HG03280 (cell line): ENCODE measurements at regions not wholly inside any gene's neighbourhood (a gene's known extent, or its start where the extent isn't known, plus 50 kb on each side); places are given as distances from the start of the nearest gene placed in this dataset.
"Not testable (repeated sequence)": the region's sequence is repeated elsewhere in the genome, so short reads cannot be mapped to it uniquely, and the experiment has no call there.

Experiments
- ATAC-seq: cut with Tn5 transposase; IDR thresholded peaks from one replicate; pipeline ENCODE4 v1.9.1; 2021; ENCODE audit warnings: mild to moderate bottlenecking, moderate library complexity; ENCODE audit not compliant: unreplicated experiment

DNA sequence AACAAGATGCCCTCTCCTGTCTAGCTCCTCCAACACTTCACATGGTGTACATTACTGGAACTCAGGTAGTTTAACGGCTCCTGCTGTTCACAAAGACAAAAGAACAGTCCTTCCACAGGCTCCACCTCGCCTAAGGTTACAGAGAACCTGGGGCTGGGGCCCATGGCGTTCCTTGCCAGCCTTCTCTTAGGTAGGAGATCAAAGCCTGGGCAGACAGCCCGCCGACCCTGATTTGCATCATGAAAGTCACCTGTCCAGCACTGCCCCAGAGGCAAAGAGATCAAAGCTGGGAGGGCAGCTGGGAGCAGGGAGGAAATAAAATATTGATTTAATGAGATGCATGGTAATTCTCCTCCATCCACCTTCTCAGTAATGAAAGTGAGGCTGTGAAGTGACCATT is 115.0 kb upstream of the SLIT3 start:
- ATAC-seq, result no peak

DNA sequence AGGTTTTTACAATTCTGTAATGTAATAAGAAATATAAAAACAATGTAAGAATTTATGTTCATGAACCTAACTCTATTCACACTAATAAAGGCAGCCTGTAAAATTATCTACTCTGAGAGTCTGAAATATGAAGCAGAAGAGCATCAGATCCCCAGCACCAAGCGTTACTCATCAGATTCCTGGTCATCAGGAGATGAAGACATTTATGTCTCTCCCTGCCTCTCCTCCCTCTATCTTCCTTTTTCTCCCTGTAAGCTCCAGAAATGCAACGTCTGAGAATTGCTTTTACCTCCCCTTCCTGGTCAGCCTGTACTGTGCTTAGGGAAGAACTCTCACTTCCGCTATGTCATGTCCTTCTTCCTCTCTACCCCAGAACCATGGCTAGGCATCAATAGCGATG is 114.4 kb upstream of the SLIT3 start:
- no peak for ATAC-seq

DNA sequence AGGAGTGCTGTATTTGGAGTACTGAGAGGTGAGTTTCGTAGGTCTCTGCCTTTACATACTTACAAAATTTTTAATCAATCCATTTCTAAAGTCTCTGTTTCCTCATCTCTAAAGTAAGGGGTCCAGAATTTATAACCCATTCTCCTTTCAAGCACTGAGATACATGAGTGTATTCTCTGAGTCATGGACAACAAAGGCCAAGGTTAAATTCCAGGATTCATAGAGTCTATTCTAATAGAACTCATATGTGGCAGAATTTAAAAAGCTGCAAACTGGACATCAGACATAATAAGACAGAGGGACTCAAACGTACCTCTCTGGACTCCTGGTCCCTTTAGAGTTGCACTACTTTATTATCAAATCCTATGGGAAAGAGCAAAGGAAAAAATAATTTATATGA is 112.5 kb upstream of the SLIT3 start:
- no peak for ATAC-seq

DNA sequence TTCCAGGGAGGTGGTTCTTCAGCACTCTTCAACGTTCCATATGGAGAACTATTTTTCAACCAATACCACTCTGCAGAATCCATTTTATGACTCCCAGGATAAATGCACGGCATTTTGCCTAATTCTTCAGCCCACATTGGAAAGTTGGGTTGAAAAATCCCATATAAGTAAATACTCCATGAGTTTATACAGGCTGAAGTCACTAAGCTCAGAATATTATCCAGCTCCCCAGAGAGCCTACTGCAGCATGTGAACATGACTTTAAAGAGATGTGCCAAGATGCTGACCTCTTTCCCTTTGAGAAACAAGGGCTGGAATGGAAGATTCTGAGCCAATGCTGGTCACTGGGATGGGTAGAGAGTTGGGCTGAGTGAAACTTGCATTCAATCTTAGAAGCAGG is 111.9 kb upstream of the SLIT3 start:
- no peak for ATAC-seq

DNA sequence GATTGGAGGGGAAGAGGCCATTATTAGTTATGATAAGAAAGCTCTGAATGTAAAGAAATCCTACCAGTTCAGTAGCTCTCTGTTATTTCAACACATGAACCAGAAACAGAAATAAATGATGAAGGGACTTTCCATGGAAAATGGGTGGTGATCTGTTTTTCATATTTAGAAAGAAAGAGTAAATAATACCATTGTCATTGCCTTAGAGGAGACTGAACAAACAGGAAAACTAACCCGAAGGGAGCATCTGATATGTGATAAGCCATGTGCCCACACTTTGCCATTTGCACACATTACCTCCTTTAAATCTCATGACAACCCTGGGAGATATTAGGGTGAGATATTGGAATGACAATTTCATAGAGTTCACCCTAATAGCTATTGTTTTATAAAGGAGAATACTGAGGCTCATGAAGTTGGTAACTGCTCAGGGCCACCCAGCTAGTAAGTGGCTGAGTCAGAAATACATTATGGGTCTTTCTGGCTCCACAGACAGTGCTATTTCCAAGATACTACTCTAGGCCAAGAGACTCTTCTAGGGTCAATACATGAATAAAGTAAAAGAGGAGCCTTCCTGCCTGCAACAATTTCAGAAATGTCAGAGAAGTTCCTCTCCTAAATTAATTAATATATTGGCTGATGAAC is 111.0 kb upstream of the SLIT3 start:
- no peak for ATAC-seq

DNA sequence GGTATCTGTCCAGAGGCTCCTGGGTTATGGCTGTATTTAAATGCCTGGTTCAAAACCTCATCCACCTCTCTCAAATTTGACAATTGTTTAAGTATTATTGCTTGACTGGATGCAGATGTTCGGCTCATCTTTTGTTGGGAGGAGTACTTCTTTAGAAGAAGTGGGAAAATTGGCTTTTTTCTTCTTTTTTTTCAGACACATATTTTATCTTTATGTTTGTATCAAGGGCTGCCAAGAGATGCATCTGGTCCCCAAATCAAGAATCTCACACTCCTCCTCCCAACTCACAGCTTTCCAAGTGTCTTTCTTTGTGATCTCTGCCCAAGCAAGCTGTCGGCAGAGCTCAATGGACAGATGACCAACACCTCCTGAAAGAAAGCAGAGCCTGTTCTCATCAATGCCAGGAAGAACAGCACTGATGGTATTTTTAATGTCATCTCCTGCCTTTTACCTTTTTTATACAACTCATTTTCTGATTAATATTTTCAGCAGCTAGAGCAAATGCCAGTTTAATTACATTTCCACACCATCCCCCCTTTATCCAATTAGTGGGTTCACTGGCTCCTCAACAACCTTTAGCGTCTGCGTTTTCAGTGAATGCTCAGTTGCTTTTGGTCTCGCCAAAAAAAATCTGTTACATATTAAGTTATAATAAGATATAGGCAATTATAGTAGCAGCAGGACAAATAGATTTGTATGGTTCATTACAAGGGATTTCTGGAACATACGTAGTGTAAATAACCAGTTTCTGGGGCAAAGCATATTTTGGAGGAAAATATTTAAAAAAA is 110.3 kb upstream of the SLIT3 start:
- ATAC-seq, result no peak

DNA sequence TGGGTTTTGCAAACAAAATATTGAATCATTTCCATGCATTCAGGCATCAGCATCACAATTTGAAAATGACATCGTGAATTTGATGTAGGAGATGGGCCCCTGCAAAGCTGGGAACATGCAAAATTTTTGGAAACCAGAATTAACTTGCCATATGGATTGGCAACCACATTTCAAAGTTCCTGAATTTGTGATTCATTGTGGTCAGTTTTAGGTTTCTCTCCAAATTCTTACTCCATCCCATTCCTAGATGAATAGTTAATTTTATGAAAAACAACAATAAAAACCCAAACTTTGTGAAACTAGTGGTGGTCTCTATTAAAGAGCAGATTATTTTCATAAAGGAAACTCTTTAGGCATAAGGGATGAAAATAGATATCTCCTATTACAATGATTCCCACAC is 107.8 kb upstream of the SLIT3 start:
- no peak for ATAC-seq

DNA sequence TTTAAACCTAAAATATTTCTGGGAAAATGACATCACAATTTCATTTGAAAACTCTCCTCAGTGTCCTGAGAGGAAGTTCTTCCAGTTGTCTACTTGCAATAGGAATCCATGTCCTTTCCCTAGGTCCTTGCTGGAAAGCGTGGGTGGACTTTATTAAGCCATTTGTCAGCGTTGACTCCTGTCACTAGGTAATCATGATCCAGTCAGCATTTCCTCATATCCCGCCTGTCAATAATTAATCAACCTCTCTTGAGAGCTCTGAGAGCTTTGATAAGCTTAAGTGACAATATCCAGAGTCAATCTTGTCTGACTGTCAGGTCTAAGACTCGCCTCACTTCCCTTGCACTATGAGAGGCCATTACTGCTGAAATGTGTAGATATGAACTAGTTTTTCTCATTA is 107.2 kb upstream of the SLIT3 start:
- no peak for ATAC-seq

DNA sequence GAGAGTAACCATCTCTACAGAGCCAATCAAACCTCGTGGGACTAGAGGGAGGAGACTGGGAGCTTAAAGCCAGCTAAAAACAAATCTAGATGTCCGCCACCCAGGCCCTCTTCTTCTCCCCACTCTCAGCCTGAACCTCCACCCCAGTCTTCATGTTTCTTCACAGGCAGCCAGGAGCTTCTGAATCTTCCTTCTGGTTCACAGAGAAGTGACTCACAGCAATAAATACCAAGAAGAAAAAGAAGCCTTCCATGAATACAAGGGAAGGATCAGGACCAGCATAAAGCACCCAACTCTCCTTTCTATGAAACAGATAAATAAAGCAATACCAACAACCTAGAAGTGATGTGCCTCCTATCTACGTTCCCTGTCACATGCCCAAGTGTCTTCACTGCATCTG is 103.3 kb upstream of the SLIT3 start:
- no peak for ATAC-seq

DNA sequence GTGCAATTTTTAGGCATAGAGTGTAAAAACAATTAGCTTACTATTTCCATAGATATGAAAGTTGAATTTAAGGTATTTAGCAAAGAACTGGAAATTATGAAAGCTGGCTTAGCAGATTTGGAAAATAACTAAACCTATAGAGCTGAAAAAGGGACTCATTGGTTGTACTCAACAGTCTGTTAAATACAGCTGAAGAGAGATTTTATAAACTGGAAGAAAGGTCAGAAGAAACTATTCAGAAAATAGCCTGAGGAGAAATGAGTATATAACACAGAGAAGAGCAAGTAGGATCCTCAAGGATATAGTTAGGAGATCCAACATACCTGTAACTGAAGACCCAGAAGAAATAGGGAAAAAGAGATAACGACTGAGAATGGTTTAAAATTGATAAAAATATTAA is 97.6 kb upstream of the SLIT3 start:
- ATAC-seq, result no peak

DNA sequence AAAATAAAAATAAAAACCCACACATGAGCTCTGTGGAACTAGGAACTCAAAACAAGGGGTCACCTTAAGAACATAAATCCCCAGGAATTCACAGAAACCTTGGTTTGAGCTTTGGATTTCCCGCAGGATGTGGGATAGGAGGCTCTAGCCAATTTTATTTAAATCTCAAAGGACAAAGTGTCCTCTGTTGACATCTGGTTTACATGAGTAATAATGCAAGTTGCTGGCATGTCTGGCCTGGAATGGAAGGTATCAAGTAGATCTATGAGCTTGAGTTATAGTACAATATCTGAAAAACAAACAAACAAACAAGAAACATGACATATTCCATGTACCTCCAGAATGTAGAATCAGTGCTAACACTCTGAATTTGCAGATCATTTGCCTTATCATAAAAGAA is 94.2 kb upstream of the SLIT3 start:
- ATAC-seq, result no peak

DNA sequence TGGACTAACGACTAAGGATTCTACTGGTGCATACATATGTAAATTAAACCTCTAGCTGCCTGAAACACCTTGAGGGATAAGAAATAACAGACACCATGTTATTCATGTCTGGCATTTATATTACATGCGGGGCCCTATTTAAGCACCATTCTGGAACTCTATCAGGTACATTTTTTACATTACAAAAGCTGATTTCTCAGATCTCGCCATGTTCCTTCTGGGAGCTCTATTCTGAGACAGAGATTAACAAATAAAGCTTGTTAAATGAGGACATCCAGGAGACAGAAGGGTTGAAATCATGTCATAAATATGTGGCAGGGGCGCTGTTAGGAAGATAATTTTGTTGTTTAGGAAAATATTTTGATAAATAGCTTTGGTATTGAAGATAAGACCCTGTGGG is 93.4 kb upstream of the SLIT3 start:
- ATAC-seq, result no peak

DNA sequence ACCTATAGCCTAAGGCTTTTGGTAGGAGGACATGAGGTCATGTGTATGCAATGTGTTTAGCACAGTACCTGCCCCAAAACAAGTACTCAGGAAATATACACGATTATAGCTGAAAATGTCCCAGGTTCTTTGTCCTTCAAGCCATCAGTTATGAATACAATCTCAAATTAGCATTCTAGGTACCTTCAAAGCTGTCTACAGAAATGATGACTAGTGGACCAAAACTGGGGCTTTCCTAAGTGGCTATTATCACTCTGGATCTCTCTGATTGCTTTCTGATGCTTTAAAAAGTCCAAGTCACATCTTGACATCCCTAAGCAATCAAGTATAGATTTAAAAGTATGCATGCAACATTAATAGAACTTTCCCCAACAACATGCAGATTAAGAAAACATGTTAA is 93.0 kb upstream of the SLIT3 start:
- no peak for ATAC-seq

DNA sequence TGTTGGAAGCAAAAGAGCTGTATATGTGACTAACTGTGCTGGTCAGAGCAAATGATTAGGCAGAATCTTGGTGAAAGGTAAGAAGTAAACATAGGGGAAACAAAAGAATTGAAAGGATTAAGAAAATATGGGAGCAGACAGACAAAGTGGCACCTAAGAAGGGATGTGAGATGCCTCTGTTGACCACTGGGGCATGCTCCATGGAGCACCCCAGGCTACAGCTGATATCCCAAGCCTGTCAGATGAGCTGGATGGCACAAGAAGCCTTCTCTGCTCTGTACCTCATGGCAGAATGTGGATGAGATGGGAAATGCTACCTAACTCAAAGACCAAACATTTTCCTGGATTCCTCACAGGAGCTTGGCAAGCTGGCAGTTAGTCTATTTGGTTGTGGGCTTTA is 89.3 kb upstream of the SLIT3 start:
- no peak for ATAC-seq

DNA sequence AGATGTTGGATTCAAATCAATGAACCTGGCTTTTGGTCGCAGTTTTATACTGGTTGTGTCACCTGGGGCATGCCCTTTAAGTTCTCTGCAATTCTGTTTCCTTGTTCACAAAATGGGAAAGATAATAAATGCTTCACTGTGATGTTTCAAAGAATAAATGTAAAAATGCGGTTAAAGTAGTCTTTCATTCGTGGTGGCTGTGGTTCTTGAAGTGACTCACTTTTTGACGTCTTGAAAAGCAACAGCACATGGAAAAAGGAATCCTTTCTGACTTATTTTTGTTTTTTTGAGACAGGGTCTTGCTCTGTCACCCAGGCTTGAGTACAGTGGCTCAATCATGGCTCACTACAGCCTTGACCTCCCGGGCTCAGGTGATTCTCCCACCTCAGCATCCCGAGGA is 88.4 kb upstream of the SLIT3 start:
- no peak for ATAC-seq

DNA sequence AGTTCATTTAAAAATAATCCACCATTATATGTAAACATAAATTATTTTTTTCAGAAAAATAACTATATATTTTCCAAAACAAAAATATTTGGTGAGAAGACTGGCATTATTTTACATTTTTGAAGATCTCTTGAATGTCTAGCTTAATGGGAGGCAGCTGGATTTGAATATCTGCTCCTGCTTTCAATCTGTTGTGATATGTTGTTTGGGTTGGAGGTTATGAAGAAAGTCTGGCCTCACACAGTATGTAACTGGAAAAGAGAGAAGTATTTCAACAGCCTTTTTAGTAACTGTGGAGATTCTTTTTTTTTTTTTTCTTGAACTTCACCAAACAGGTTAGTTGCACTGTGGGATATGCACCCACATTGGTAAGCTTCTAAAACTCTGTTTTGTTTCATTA is 84.7 kb upstream of the SLIT3 start:
- ATAC-seq, result no peak

DNA sequence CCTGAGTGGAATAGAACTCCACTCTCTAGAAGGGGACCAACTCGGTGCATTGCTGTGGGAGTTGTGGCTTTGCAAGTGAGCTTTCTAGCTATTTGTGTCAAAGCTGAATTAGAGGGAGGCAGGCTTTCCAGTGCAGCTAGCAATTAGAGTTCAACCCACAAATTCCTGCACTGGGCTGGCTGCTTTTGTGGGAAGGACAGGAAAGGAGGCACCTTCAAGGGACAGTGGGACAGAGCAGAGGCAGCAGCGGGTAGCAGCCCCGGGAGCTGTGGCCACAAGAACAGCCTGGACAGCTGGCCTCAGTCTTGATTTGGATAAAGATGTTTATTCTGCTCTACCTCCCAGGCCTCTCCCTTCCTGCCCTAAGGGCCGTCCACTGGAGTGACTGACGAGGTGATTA is 83.7 kb upstream of the SLIT3 start:
- no peak for ATAC-seq

DNA sequence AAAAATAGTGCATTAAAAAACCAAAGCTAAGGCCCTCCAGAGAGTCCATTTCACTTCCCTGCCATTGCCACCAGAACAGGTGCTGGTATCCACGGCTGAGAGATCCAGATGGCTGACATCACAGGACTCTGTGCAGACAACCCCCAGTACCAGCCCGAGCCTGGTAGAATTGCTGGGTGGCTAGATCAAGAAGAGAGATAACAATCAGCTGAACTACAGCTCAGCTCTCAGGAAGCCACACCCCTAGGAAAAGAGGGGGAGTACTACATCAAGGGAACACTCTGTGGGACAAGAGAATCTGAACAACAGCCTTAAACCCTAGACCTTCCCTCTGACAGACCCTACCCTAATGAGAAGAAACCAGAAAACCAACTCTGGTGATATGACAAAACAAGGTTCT is 73.8 kb upstream of the SLIT3 start:
- no peak for ATAC-seq

DNA sequence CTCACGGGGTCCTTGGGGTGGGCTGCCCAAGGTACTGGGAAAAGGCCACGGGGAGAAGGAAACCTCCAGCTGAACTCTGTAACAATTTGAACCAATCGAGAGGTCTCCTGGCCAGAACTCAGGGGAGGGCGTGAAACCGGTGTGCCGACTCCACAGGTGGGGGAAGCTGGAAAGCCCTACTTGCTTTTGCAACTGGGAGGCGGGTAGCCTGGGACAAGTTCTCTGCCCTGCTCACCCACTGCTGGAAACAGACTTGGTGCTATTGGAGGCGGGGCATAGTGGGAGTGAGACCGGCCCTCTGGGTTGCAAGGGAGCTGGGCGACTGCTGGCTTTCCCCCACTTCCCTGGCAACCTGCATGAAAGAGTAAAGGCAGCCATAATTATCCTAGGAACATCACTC is 73.2 kb upstream of the SLIT3 start:
- no peak for ATAC-seq

DNA sequence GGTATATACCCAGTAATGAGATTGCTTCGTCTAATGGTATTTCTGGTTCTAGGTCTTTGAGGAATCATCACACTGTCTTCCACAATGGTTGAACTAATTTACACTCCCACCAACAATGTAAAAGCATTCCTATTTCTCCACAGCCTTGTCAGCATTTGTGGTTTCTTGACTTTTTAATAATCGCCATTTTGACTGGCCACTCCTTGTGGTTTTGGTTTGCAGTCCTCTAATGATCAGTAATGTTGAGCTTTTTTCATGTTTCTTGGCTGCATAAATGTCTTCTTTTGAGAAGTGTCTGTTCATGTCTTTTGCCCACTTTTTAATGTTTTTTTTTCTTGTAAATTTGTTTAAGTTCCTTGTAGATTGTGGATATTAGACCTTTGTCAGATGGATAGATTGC is 70.9 kb upstream of the SLIT3 start:
- ATAC-seq, result not testable (repeated sequence)

DNA sequence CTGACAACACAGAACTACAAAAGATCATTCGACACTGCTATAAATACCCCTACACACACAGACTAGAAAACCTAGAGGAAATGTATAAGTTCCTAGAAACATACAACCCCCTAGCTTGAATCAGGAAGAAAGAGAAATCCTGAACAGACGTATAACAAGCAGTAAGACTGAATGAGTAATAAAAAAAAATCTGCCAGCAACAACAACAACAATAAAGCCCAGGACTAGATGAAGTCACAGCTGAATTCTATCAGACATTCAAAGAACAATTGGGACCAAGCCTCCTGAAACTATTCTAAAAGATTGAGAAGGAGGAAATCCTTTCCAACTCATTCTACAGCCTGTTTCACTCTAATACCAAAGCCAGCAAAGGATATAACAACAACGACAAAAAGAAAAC is 68.2 kb upstream of the SLIT3 start:
- no peak for ATAC-seq

DNA sequence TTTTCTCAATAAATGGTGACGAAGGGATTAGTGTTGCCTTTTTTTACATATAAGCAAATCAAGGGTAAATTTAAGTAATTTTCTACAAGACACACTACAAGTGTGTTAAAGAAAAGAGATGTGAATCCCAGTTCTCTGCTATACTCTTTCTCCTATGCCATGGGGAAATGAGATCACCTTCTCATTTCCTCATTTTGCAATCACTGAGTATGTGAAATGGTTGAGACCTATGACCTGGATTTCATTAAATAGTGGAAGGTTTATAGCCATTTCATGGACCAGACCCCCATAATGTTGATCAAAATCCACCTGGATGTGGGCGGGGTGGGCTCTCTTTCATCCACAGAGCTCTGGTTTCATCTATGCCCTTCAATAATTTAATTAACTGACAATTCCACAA is 66.9 kb upstream of the SLIT3 start:
- no peak for ATAC-seq

DNA sequence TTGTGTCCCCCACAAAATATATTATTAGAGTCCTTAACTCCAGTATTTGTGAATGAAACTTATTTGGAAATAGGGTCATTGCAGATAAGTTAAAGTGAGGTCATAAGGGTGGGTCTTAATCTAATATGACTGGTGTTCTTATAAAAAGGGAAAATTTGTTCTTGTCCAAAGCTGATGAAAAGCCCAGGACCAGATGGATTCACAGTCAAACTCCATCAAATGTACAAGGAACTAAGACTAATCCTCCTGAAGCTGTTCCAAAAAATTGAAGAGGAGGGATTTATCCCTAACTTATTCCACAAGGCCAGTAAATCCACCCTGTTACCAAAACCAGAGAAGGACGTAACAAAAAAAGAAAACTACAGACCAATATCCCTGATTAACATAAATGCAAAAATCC is 56.4 kb upstream of the SLIT3 start:
- ATAC-seq, result no peak
